ENCODE measurements at regions not wholly inside any gene's neighbourhood (a gene's known extent, or its start where the extent isn't known, plus 50 kb on each side); places are given as distances from the start of the nearest gene placed in this dataset.

- Histone ChIP-seq H3K9me3 (ENCODE audit: control insufficient read depth, insufficient read depth, low read length) (peaks cover 6% of the 10 kb centered on the region), H3K27ac (ENCODE audit: low read length) (no peak overlapping the region), H3K4me1 (ENCODE audit: control insufficient read depth, insufficient read depth, low read length) (peaks cover 3% of the 10 kb centered on the region), H3K4me3 (ENCODE audit: low read length) (no peak overlapping the region), H3K36me3 (ENCODE audit: control insufficient read depth, insufficient read depth, low read length) (no peaks in the 10 kb centered on the region), H3K27me3 (ENCODE audit: control insufficient read depth, insufficient read depth, low read length) (peaks cover 2% of the 10 kb centered on the region)
- intact Hi-C loops (cut with micrococcal nuclease) = no loop called here
- no peak overlapping the region for H3K27ac Mint-ChIP-seq
- no peak for DNase-seq
- peaks cover 41 to 71% of the 10 kb centered on the region in 2 donors for H3K27me3 Mint-ChIP-seq (ENCODE audit: low read depth in 2 of 2)
- H3K4me1 Mint-ChIP-seq = no peaks in the 10 kb centered on the region
- WGBS (ENCODE audit: insufficient coverage) = 72% methylated on average over 6 of the region's 7 CpGs
- H3K4me3 Mint-ChIP-seq = no peak overlapping the region
- TF ChIP-seq CTCF (IDR thresholded peaks at IDR 0.05) = no peak
- H3K9me3 Mint-ChIP-seq = no peaks in the 10 kb centered on the region
- ATAC-seq = no peak
- no peaks in the 10 kb centered on the region for H3K36me3 Mint-ChIP-seq
These were observed 406.9 kb downstream of the TMEM121 start for GRCh38 chr14:105933238-105933637.

GRCh38 chr14:105935384-105935783, 409.0 kb downstream of the TMEM121 start:
- no peak for TF ChIP-seq CTCF (IDR thresholded peaks at IDR 0.05)
- Histone ChIP-seq H3K36me3 (ENCODE audit: control insufficient read depth, insufficient read depth, low read length) (no peaks in the 10 kb centered on the region), H3K4me1 (ENCODE audit: control insufficient read depth, insufficient read depth, low read length) (peaks cover 7% of the 10 kb centered on the region), H3K27ac (ENCODE audit: low read length) (no peak overlapping the region), H3K9me3 (ENCODE audit: control insufficient read depth, insufficient read depth, low read length) (peaks cover 21% of the 10 kb centered on the region), H3K27me3 (ENCODE audit: control insufficient read depth, insufficient read depth, low read length) (peaks cover 2% of the 10 kb centered on the region), H3K4me3 (ENCODE audit: low read length) (no peak overlapping the region)
- H3K4me3 Mint-ChIP-seq = no peak overlapping the region
- WGBS (ENCODE audit: insufficient coverage) = 82% methylated on average over 3 of the region's 3 CpGs
- peaks cover 12% of the 10 kb centered on the region for H3K36me3 Mint-ChIP-seq
- ATAC-seq = no peak
- H3K4me1 Mint-ChIP-seq = peaks cover 0 to 7% of the 10 kb centered on the region in 2 donors
- peaks cover 40 to 72% of the 10 kb centered on the region in 2 donors for H3K27me3 Mint-ChIP-seq (ENCODE audit: low read depth in 2 of 2)
- H3K27ac Mint-ChIP-seq = no peak overlapping the region
- intact Hi-C loops (cut with micrococcal nuclease) = no loop called here
- peaks cover 3 to 6% of the 10 kb centered on the region in 2 donors for H3K9me3 Mint-ChIP-seq
- DNase-seq = no peak

GRCh38 chr14:105937253-105938054, 411.1 kb downstream of the TMEM121 start:
- no peak overlapping the region for H3K4me3 ChIP-seq (ENCODE audit: low read length)
- peaks cover 3 to 6% of the 10 kb centered on the region in 2 donors for H3K9me3 Mint-ChIP-seq
- no peaks in the 10 kb centered on the region for H3K36me3 ChIP-seq (ENCODE audit: control insufficient read depth, insufficient read depth, low read length)
- peaks cover 0 to 12% of the 10 kb centered on the region in 2 donors for H3K4me1 Mint-ChIP-seq
- H3K36me3 Mint-ChIP-seq = peaks cover 12% of the 10 kb centered on the region
- intact Hi-C loops (cut with micrococcal nuclease) = no loop called here
- no peak overlapping the region for H3K4me3 Mint-ChIP-seq
- H3K27me3 Mint-ChIP-seq (ENCODE audit: low read depth in 2 of 2) = peaks cover 31 to 61% of the 10 kb centered on the region in 2 donors
- WGBS (ENCODE audit: insufficient coverage) = 81% methylated on average over 11 of the region's 11 CpGs
- H3K9me3 ChIP-seq (ENCODE audit: control insufficient read depth, insufficient read depth, low read length) = peaks cover 21% of the 10 kb centered on the region
- TF ChIP-seq CTCF (IDR thresholded peaks at IDR 0.05) = no peak
- ATAC-seq (no peak), DNase-seq (no peak)
- H3K27me3 ChIP-seq (ENCODE audit: control insufficient read depth, insufficient read depth, low read length) = peaks cover 2% of the 10 kb centered on the region
- peaks cover 17% of the 10 kb centered on the region for H3K4me1 ChIP-seq (ENCODE audit: control insufficient read depth, insufficient read depth, low read length)
- H3K27ac Mint-ChIP-seq = no peak overlapping the region
- no peak overlapping the region for H3K27ac ChIP-seq (ENCODE audit: low read length)

Measured in natural killer cell (primary cell).